Left lung (tissue), 4 donors: ENCODE measurements at regions not wholly inside any gene's neighbourhood (a gene's known extent, or its start where the extent isn't known, plus 50 kb on each side); places are given as distances from the start of the nearest gene placed in this dataset.

Source experiments
- ATAC-seq: fragments of 200-7000 bp; cut with Tn5 transposase; one replicate; pipeline ENCODE4 v1.9.1; 2020; ENCODE audit warnings: moderate library complexity
- DNase-seq, 4 donors: peaks; one replicate each; pipeline ENCODE4 v3.0.0-alpha.2; 2013 to 2020
- H3K27ac ChIP-seq, 2 donors: fragments of 200-600 bp; sonication (generic) in 1 of 2; one replicate each; pipeline versions ENCODE4 v1.5.0 to v1.8.0; 2020 to 2021
- H3K27me3 ChIP-seq, 2 donors: fragments of 200-600 bp; sonication (generic) in 1 of 2; one replicate each; pipeline versions ENCODE4 v1.5.0 to v1.8.0; 2020 to 2021
- H3K36me3 ChIP-seq, 2 donors: fragments of 200-600 bp; sonication (generic) in 1 of 2; one replicate each; pipeline versions ENCODE4 v1.5.0 to v1.8.0; 2020 to 2021
- H3K4me1 ChIP-seq, 2 donors: fragments of 200-600 bp; one replicate each; pipeline ENCODE4 v1.8.0; 2021
- H3K4me3 ChIP-seq, 2 donors: fragments of 200-600 bp; sonication (generic) in 1 of 2; one replicate each; pipeline versions ENCODE4 v1.5.0 to v1.8.0; 2020 to 2021; ENCODE audit warnings: mild to moderate bottlenecking in 1 of 2
- H3K9me3 ChIP-seq, 2 donors: fragments of 200-600 bp; sonication (generic) in 1 of 2; one replicate each; pipeline versions ENCODE4 v1.5.0 to v1.8.0; 2020 to 2021
- intact Hi-C, 2 donors: fragments of 100-400 bp; cut with DNase I; formaldehyde crosslinking; loops; one replicate each; pipeline versions ENCODE4 v1.11.2 to v1.14.2; 2022
- TF ChIP-seq, protein P1 (sequence below), 2 donors: fragments of 200-600 bp; sonication (generic) in 1 of 2; IDR thresholded peaks; one replicate each; pipeline versions ENCODE4 v1.5.0 to v1.8.0; 2021; ENCODE audit warnings: antibody characterized with exemption in 2 of 2
- donor health status: DM: no; HTN: yes; CAD: no.
- donor health status: DM: no; HTN: no; CAD: no.

DNA sequence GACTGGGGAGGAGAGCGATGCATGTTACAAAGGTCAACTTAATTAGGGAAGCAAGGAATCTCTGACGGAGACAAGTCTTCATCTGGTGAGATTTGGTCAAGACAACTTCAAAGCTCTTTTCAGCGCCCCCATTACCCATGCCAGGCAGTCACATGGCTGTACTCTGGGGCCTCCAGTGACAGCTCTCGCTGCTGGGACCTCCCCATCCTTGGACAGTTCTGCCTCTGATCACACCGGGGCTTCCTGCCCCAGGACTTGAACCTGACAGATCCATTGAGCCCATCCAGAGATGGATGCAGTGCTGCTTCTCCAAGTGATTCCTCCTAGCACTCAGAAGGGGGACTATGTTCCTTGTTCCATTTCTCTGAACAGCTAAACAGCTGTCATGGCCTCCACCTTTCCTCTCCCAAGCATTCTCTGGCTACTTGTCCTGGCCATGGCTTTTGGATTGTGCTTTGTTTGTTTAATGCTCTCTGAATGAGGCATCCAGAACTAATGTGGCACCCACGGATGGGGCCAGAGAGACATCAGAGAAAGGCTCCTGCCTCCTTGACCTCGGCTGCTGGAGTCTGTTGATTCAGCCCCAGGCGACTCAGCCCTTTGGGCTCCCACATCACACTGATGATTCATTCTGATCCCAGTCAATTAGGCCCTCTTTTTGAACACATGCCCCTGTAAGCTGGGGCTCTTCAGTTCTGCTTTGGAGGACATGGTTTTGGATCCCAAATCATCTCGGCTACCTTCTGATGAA lies 122.1 kb upstream of the ADAMTS16 start:
- Histone ChIP-seq H3K36me3 (no peaks in the 10 kb centered on the region), H3K27ac (peak overlapping the region in 1 of 2 donors; percentile 33), H3K27me3 (no peaks in the 10 kb centered on the region), H3K4me1 (no peaks in the 10 kb centered on the region), H3K4me3 (no peak overlapping the region), H3K9me3 (no peaks in the 10 kb centered on the region)
- TF ChIP-seq, protein P1, sequence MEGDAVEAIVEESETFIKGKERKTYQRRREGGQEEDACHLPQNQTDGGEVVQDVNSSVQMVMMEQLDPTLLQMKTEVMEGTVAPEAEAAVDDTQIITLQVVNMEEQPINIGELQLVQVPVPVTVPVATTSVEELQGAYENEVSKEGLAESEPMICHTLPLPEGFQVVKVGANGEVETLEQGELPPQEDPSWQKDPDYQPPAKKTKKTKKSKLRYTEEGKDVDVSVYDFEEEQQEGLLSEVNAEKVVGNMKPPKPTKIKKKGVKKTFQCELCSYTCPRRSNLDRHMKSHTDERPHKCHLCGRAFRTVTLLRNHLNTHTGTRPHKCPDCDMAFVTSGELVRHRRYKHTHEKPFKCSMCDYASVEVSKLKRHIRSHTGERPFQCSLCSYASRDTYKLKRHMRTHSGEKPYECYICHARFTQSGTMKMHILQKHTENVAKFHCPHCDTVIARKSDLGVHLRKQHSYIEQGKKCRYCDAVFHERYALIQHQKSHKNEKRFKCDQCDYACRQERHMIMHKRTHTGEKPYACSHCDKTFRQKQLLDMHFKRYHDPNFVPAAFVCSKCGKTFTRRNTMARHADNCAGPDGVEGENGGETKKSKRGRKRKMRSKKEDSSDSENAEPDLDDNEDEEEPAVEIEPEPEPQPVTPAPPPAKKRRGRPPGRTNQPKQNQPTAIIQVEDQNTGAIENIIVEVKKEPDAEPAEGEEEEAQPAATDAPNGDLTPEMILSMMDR (IDR thresholded peaks at IDR 0.05): no peak
- ATAC-seq (peak; percentile 61), DNase-seq (peak in 1 of 4 donors; percentile 37)
- intact Hi-C loops: no loop called here

DNA sequence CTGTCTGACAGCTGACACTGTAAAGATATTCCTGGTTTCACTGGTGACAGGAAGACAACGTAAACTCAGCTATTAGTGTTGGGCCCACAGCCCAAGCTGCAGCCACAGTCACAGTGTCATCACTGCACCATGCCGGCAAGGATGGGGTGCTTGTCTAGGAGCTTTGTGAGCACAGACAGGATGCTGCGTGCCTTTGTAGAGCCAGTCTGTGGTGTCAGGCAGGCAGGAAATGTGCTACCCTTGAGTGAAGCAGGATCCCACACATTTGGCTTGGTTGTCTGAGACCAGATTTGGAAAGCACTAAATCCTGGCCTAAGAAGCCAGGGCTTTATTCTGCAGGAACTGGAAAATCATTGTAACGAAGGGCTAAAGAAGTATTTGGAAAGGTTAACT lies 121.6 kb upstream of the ADAMTS16 start:
- no peaks in the 10 kb centered on the region for H3K9me3 ChIP-seq
- H3K36me3 ChIP-seq: no peaks in the 10 kb centered on the region
- intact Hi-C loops: no loop called here
- no peaks in the 10 kb centered on the region for H3K4me1 ChIP-seq
- TF ChIP-seq, protein P1 (IDR thresholded peaks at IDR 0.05): no peak
- peak in 1 of 4 donors; percentile 4 for DNase-seq
- H3K27ac ChIP-seq: peak overlapping the region in 1 of 2 donors; percentile 33
- no peak overlapping the region for H3K4me3 ChIP-seq
- no peaks in the 10 kb centered on the region for H3K27me3 ChIP-seq
- peak; percentile 58 for ATAC-seq

DNA sequence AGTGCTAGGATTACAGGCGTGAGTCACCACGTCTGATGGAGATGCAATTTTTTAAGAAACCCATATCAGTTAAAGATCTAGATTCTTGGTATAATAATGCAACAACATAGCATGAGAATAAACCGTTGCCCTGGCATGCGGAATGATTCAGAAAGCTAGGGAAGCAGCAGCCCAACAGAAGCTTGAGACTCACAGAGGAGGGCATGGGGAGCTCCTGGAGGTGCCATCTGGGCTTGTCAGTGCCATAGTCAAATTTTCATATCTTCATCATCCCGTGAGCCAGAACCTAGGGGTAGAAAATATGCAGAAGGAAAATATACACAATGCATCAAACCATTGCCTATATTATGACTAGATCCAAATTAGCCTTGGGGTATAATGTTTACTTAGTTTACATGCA lies 118.7 kb upstream of the ADAMTS16 start:
- TF ChIP-seq, protein P1 (IDR thresholded peaks at IDR 0.05): no peak
- H3K4me3 ChIP-seq: no peak overlapping the region
- intact Hi-C loops: no loop called here
- no peaks in the 10 kb centered on the region for H3K4me1 ChIP-seq
- no peak for DNase-seq
- H3K36me3 ChIP-seq: no peaks in the 10 kb centered on the region
- no peak overlapping the region for H3K27ac ChIP-seq
- ATAC-seq: no peak
- H3K27me3 ChIP-seq: no peaks in the 10 kb centered on the region
- H3K9me3 ChIP-seq: peaks cover 0 to 4% of the 10 kb centered on the region in 2 donors

DNA sequence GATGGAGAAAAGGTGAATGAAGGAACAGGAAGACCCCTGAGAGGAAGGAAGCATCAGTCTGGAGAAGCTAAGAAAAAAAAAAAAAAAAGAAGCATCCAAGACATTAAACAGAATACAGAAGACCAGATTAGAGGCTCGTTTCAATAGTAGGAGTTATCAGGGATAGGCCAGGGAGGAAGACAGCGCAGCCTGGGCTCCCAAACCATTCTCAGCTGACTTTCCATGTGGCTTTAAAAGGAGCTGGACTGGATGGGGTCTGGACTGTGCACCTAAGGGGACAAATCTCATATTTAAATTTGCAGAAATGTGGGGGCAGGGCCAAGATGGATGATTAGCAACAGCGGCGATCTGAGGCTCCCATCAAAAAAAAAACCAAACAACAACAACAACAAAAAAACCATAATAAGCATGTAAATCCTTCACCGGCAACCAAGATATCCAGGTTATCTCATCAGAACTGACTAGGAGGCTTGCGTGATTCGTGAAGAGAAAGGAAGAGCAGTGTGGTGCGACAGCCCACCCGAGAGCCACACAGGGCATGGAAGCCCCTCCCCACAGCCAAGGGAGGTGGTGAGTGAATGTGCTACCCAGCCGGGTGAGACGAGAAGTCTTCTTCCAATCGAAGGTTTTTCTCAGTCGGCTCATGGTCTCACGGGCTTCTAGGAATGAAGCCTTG lies 114.9 kb upstream of the ADAMTS16 start:
- Histone ChIP-seq H3K4me1 (no peaks in the 10 kb centered on the region), H3K27me3 (no peaks in the 10 kb centered on the region), H3K4me3 (no peak overlapping the region), H3K27ac (no peak overlapping the region), H3K36me3 (no peaks in the 10 kb centered on the region), H3K9me3 (peaks cover 0 to 4% of the 10 kb centered on the region in 2 donors)
- no peak for ATAC-seq
- no peak for DNase-seq
- intact Hi-C loops: no loop called here
- TF ChIP-seq, protein P1 (IDR thresholded peaks at IDR 0.05): no peak

DNA sequence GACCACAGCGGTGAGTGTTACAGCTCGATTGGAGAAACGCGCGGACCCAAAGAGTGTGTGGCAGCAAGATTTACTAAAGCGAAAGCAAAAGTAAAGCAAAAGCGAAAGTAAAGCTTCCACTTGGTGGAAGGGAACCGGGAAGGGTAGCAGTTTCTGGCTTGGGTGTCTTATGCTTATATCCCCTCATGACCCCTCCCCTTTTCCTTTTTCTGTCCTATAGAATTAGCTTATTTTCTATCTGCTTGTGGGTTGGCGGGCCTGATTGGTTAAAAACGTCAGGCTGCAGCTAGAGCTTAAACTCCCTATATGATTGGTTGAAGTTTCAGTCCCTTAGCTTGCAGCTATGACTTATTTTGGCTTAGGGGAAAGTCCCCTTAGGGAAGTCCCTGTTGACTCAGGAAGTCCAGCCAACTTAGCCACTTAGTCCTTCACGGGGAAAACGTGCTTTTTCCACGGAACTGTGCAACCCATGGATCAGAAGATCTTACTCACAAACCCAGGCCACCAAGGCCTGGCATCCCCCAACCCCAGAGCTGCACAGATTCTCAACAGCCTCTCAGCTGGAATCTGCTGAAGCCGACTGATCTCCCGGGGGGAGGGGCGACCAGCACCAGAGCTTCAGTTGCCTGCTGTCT lies 114.2 kb upstream of the ADAMTS16 start:
- no peaks in the 10 kb centered on the region for H3K27me3 ChIP-seq
- H3K27ac ChIP-seq: no peak overlapping the region
- TF ChIP-seq, protein P1 (IDR thresholded peaks at IDR 0.05): no peak
- no peak for DNase-seq
- H3K9me3 ChIP-seq: peaks cover 0 to 4% of the 10 kb centered on the region in 2 donors
- no peaks in the 10 kb centered on the region for H3K4me1 ChIP-seq
- intact Hi-C loops: no loop called here
- no peak for ATAC-seq
- H3K36me3 ChIP-seq: no peaks in the 10 kb centered on the region
- H3K4me3 ChIP-seq: no peak overlapping the region
